ENCODE measurements at regions not wholly inside any gene's neighbourhood (a gene's known extent, or its start where the extent isn't known, plus 50 kb on each side); places are given as distances from the start of the nearest gene placed in this dataset.

DNA sequence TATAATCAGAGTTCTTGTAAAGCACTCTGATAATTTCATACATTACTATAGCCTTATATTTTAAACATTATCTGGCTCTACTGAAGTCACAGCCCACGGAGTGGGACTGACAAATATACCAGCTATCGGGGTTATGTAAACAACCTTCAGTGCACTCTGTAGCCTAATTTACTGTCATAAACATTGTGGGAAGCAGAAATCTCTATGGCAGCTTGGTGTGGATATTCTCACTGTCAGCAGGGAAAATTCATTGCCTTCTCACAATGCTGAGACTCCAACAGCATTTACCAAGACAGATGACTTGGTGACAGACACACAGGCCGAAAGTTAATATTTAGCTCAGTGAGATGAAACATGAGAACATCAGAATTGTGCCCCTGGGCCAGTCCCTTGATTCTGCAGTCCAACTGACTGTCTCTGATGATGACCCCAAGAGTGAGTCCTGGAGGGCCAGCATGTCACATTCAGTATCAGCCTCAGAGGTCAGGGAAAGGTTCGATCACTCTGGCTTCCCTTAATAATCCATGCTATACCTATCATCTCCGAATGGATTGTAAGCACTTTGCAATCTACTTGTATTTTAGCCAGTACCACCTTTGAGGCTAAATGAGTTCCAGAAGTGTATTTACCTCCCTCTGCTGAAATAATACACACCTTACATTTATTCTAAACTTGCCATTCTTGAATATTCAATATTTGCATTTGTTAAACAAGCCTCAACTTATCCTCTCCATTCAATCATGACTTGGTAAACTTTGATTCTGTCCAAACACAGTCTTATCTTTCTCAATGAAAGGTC lies 146.2 kb upstream of the OSR1 start (continued):
- TF ChIP-seq SPEN (CRISPR knock-in tag; IDR thresholded peaks at IDR 0.05; ENCODE audit: low read depth) (peak; percentile 41; the same call in 1 of the 2 replicates), MIER2 (CRISPR knock-in tag; IDR thresholded peaks at IDR 0.05) (peak; percentile 44; the same call in 1 of the 2 replicates), HDAC2 (CRISPR knock-in tag; IDR thresholded peaks at IDR 0.05) (0 out of 2 replicates have a peak, but pooled peaks have one; percentile 59), MYPOP (CRISPR knock-in tag; IDR thresholded peaks at IDR 0.05) (0 out of 2 replicates have a peak, but pooled peaks have one; percentile 41), XRCC5 (optimal IDR thresholded peaks at IDR 0.05; ENCODE audit: low read length) (peak; percentile 42), ZNF354B (CRISPR knock-in tag; IDR thresholded peaks at IDR 0.05) (peak; percentile 83; the same call in 1 of the 2 replicates), ZBTB20 (CRISPR knock-in tag; IDR thresholded peaks at IDR 0.05; ENCODE audit: borderline replicate concordance, low read depth) (no peak), ZNF484 (CRISPR knock-in tag; IDR thresholded peaks at IDR 0.05; ENCODE audit: borderline replicate concordance, low read depth) (no peak), ZEB1 (IDR thresholded peaks at IDR 0.05; ENCODE audit: insufficient replicate concordance, low read depth) (peak; percentile 16), POGK (CRISPR knock-in tag; conservative IDR thresholded peaks at IDR 0.05) (peak; percentile 63; the same call in 1 of the 2 replicates), YEATS4 (CRISPR knock-in tag; IDR thresholded peaks at IDR 0.05; ENCODE audit: borderline replicate concordance) (0 out of 2 replicates have a peak, but pooled peaks have one; percentile 8), ZNF543 (CRISPR knock-in tag; IDR thresholded peaks at IDR 0.05) (0 out of 2 replicates have a peak, but pooled peaks have one; percentile 58), EP300 (IDR thresholded peaks at IDR 0.05; ENCODE audit: low read depth in 2 of 2, low read length in 2 of 2) (peak in 1 of 2 experiments; percentile 85; a peak in 2 of 4 replicates), EP300 (CRISPR knock-in tag; IDR thresholded peaks at IDR 0.05; ENCODE audit: borderline replicate concordance) (no peak), ZNF20 (CRISPR knock-in tag; IDR thresholded peaks at IDR 0.05) (no peak), ZNF775 (CRISPR knock-in tag; IDR thresholded peaks at IDR 0.05; ENCODE audit: borderline replicate concordance) (peak; percentile 87), PAF1 (CRISPR knock-in tag; IDR thresholded peaks at IDR 0.05) (no peak), ZNF136 (CRISPR knock-in tag; IDR thresholded peaks at IDR 0.05; ENCODE audit: low read depth) (no peak), HCFC1 (IDR thresholded peaks at IDR 0.05; ENCODE audit: low read depth, low read length) (no peak), ZNF746 (CRISPR knock-in tag; IDR thresholded peaks at IDR 0.05) (no peak), ARID5B (CRISPR knock-in tag; IDR thresholded peaks at IDR 0.05) (peak; percentile 81)
- TF ChIP-seq, protein P1, sequence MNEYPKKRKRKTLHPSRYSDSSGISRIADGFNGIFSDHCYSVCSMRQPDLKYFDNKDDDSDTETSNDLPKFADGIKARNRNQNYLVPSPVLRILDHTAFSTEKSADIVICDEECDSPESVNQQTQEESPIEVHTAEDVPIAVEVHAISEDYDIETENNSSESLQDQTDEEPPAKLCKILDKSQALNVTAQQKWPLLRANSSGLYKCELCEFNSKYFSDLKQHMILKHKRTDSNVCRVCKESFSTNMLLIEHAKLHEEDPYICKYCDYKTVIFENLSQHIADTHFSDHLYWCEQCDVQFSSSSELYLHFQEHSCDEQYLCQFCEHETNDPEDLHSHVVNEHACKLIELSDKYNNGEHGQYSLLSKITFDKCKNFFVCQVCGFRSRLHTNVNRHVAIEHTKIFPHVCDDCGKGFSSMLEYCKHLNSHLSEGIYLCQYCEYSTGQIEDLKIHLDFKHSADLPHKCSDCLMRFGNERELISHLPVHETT (CRISPR knock-in tag; conservative IDR thresholded peaks at IDR 0.05): no peak; the same call in 1 of the 2 replicates

Measured in HepG2 (cell line).